ENCODE measurements at regions not wholly inside any gene's neighbourhood (a gene's known extent, or its start where the extent isn't known, plus 50 kb on each side); places are given as distances from the start of the nearest gene placed in this dataset.

GRCh38 chr5:82426464-82427154, 148.5 kb upstream of the RPS23 start:
- Histone ChIP-seq H3K27me3 (ENCODE audit: insufficient read depth, low read length, poor library complexity, severe bottlenecking) (no peaks in the 10 kb centered on the region), H3K4me2 (ENCODE audit: low read depth, low read length, poor library complexity, severe bottlenecking) (no peak overlapping the region), H3K4me1 (ENCODE audit: insufficient read depth, low read length, poor library complexity, severe bottlenecking) (no peaks in the 10 kb centered on the region), H3K9ac (ENCODE audit: low read depth, low read length, poor library complexity, severe bottlenecking) (no peak overlapping the region), H3K36me3 (ENCODE audit: insufficient read depth, low read length) (no peaks in the 10 kb centered on the region), H3K9me2 (replicated peaks; ENCODE audit: low read depth, low read length) (no peaks in the 10 kb centered on the region), H3K79me2 (ENCODE audit: insufficient read depth, low read length) (no peaks in the 10 kb centered on the region), H4K20me1 (ENCODE audit: insufficient read depth, low read length, poor library complexity, severe bottlenecking) (no peaks in the 10 kb centered on the region), H2AFZ (ENCODE audit: low read length) (no peak overlapping the region), H3F3A (ENCODE audit: low read depth) (no peaks in the 10 kb centered on the region), H3K9me3 (ENCODE audit: insufficient read depth, low read depth, low read length) (no peaks in the 10 kb centered on the region), H3K4me3 (ENCODE audit: low read length, poor library complexity, severe bottlenecking) (no peak overlapping the region)
- no peak for TF ChIP-seq EZH2phosphoT487 (IDR thresholded peaks at IDR 0.05; ENCODE audit: borderline replicate concordance)
- TF ChIP-seq CTCF (conservative IDR thresholded peaks at IDR 0.05; ENCODE audit: low read length): no peak

GRCh38 chr5:82425591-82425990, 147.4 kb upstream of the RPS23 start:
- no peaks in the 10 kb centered on the region for H3F3A ChIP-seq (ENCODE audit: low read depth)
- H3K27me3 ChIP-seq (ENCODE audit: insufficient read depth, low read length, poor library complexity, severe bottlenecking): no peaks in the 10 kb centered on the region
- H4K20me1 ChIP-seq (ENCODE audit: insufficient read depth, low read length, poor library complexity, severe bottlenecking): no peaks in the 10 kb centered on the region
- H3K4me3 ChIP-seq (ENCODE audit: low read length, poor library complexity, severe bottlenecking): no peak overlapping the region
- no peak overlapping the region for H2AFZ ChIP-seq (ENCODE audit: low read length)
- no peaks in the 10 kb centered on the region for H3K4me1 ChIP-seq (ENCODE audit: insufficient read depth, low read length, poor library complexity, severe bottlenecking)
- no peaks in the 10 kb centered on the region for H3K36me3 ChIP-seq (ENCODE audit: insufficient read depth, low read length)
- H3K4me2 ChIP-seq (ENCODE audit: low read depth, low read length, poor library complexity, severe bottlenecking): no peak overlapping the region
- no peaks in the 10 kb centered on the region for H3K79me2 ChIP-seq (ENCODE audit: insufficient read depth, low read length)
- H3K9ac ChIP-seq (ENCODE audit: low read depth, low read length, poor library complexity, severe bottlenecking): no peak overlapping the region
- no peak for TF ChIP-seq EZH2phosphoT487 (IDR thresholded peaks at IDR 0.05; ENCODE audit: borderline replicate concordance)
- TF ChIP-seq CTCF (conservative IDR thresholded peaks at IDR 0.05; ENCODE audit: low read length): no peak
- no peaks in the 10 kb centered on the region for H3K9me2 ChIP-seq (replicated peaks; ENCODE audit: low read depth, low read length)
- no peaks in the 10 kb centered on the region for H3K9me3 ChIP-seq (ENCODE audit: insufficient read depth, low read depth, low read length)

GRCh38 chr5:82424211-82424610, 146.1 kb upstream of the RPS23 start:
- H3K9ac ChIP-seq (ENCODE audit: low read depth, low read length, poor library complexity, severe bottlenecking): no peak overlapping the region
- TF ChIP-seq EZH2phosphoT487 (IDR thresholded peaks at IDR 0.05; ENCODE audit: borderline replicate concordance) (no peak), CTCF (conservative IDR thresholded peaks at IDR 0.05; ENCODE audit: low read length) (no peak)
- no peaks in the 10 kb centered on the region for H3K4me1 ChIP-seq (ENCODE audit: insufficient read depth, low read length, poor library complexity, severe bottlenecking)
- no peaks in the 10 kb centered on the region for H3K36me3 ChIP-seq (ENCODE audit: insufficient read depth, low read length)
- H3K27me3 ChIP-seq (ENCODE audit: insufficient read depth, low read length, poor library complexity, severe bottlenecking): no peaks in the 10 kb centered on the region
- no peaks in the 10 kb centered on the region for H3K79me2 ChIP-seq (ENCODE audit: insufficient read depth, low read length)
- H3K9me3 ChIP-seq (ENCODE audit: insufficient read depth, low read depth, low read length): no peaks in the 10 kb centered on the region
- no peaks in the 10 kb centered on the region for H3K9me2 ChIP-seq (replicated peaks; ENCODE audit: low read depth, low read length)
- no peak overlapping the region for H2AFZ ChIP-seq (ENCODE audit: low read length)
- H3F3A ChIP-seq (ENCODE audit: low read depth): no peaks in the 10 kb centered on the region
- H3K4me3 ChIP-seq (ENCODE audit: low read length, poor library complexity, severe bottlenecking): no peak overlapping the region
- no peak overlapping the region for H3K4me2 ChIP-seq (ENCODE audit: low read depth, low read length, poor library complexity, severe bottlenecking)
- no peaks in the 10 kb centered on the region for H4K20me1 ChIP-seq (ENCODE audit: insufficient read depth, low read length, poor library complexity, severe bottlenecking)

All from Loucy (cell line).